ENCODE measurements at regions not wholly inside any gene's neighbourhood (a gene's known extent, or its start where the extent isn't known, plus 50 kb on each side); places are given as distances from the start of the nearest gene placed in this dataset.

- TF ChIP-seq, protein P1, sequence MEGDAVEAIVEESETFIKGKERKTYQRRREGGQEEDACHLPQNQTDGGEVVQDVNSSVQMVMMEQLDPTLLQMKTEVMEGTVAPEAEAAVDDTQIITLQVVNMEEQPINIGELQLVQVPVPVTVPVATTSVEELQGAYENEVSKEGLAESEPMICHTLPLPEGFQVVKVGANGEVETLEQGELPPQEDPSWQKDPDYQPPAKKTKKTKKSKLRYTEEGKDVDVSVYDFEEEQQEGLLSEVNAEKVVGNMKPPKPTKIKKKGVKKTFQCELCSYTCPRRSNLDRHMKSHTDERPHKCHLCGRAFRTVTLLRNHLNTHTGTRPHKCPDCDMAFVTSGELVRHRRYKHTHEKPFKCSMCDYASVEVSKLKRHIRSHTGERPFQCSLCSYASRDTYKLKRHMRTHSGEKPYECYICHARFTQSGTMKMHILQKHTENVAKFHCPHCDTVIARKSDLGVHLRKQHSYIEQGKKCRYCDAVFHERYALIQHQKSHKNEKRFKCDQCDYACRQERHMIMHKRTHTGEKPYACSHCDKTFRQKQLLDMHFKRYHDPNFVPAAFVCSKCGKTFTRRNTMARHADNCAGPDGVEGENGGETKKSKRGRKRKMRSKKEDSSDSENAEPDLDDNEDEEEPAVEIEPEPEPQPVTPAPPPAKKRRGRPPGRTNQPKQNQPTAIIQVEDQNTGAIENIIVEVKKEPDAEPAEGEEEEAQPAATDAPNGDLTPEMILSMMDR (IDR thresholded peaks at IDR 0.05), result no peak
- TF ChIP-seq USF2 (CRISPR knock-in tag; IDR thresholded peaks at IDR 0.05) (no peak), TEAD4 (CRISPR knock-in tag; IDR thresholded peaks at IDR 0.05) (no peak)
Measured at GRCh38 chr1:82215056-82215852, 414.5 kb downstream of the ADGRL2 start.
